HL-60 (cell line): ENCODE measurements at regions not wholly inside any gene's neighbourhood (a gene's known extent, or its start where the extent isn't known, plus 50 kb on each side); places are given as distances from the start of the nearest gene placed in this dataset.
A peak's percentile ranks its signal among the peaks of the same experiment; 100 is the strongest.

ENCODE experiments used
- CTCF ChIP-seq: IDR thresholded peaks from one replicate; pipeline ENCODE4 v1.5.1; 2011; ENCODE audit warnings: low read length, control low read depth, inconsistent platforms; ENCODE audit not compliant: insufficient read depth
- REST ChIP-seq: IDR thresholded peaks from 2 replicates; pipeline ENCODE4 v1.6.1; 2012; ENCODE audit warnings: low read depth; ENCODE audit not compliant: insufficient replicate concordance

- TF ChIP-seq CTCF (peak; percentile 93), REST (no peak)
These were observed 59.9 kb upstream of the TLR4 start for GRCh38 chr9:117644133-117644931.
